ENCODE measurements at regions not wholly inside any gene's neighbourhood (a gene's known extent, or its start where the extent isn't known, plus 50 kb on each side); places are given as distances from the start of the nearest gene placed in this dataset.

DNA sequence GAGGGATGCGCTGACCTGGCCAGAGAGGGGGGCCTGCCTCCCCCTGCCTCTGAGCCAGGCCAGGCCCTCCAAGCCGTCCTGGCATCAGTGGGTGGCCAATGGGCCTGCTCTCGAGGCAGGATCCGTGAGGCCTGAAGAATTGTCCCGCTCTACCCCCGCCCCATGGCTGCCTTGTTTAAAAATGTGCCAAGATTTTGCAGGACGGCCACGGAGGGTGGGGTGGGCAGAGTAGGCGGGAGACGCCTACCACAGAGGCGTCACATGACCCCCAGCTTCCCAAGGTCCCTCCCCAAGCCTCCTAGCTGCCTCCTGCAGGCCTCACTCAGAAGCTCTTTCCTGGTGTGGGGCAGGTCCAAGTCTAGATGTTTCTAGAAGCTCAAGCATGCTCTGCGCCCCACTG, 69.5 kb downstream of the ENGASE start:
- TF ChIP-seq, protein P1, sequence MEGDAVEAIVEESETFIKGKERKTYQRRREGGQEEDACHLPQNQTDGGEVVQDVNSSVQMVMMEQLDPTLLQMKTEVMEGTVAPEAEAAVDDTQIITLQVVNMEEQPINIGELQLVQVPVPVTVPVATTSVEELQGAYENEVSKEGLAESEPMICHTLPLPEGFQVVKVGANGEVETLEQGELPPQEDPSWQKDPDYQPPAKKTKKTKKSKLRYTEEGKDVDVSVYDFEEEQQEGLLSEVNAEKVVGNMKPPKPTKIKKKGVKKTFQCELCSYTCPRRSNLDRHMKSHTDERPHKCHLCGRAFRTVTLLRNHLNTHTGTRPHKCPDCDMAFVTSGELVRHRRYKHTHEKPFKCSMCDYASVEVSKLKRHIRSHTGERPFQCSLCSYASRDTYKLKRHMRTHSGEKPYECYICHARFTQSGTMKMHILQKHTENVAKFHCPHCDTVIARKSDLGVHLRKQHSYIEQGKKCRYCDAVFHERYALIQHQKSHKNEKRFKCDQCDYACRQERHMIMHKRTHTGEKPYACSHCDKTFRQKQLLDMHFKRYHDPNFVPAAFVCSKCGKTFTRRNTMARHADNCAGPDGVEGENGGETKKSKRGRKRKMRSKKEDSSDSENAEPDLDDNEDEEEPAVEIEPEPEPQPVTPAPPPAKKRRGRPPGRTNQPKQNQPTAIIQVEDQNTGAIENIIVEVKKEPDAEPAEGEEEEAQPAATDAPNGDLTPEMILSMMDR (IDR thresholded peaks at IDR 0.05; ENCODE audit: insufficient read depth, low read length, poor library complexity, severe bottlenecking), result no peak
- no peak for TF ChIP-seq EZH2phosphoT487 (conservative IDR thresholded peaks at IDR 0.05; ENCODE audit: low read length)

Data from SU-DHL-6 (cell line).